Panc1 (cell line): ENCODE measurements at regions not wholly inside any gene's neighbourhood (a gene's known extent, or its start where the extent isn't known, plus 50 kb on each side); places are given as distances from the start of the nearest gene placed in this dataset.

Experiments used
- CTCF ChIP-seq: fragments of 450-650 bp; IDR thresholded peaks from 2 replicates; pipeline ENCODE4 v1.5.1; 2017; ENCODE audit warnings: mild to moderate bottlenecking
- POLR2AphosphoS5 ChIP-seq: IDR thresholded peaks from 2 replicates; pipeline ENCODE4 v1.6.1; 2012; ENCODE audit warnings: mild to moderate bottlenecking, low read depth, low read length, moderate library complexity

- TF ChIP-seq CTCF = no peak
- no peak for TF ChIP-seq POLR2AphosphoS5
Observed at GRCh38 chr6:56406276-56407269, 159.2 kb upstream of the COL21A1 start.
